ENCODE measurements at regions not wholly inside any gene's neighbourhood (a gene's known extent, or its start where the extent isn't known, plus 50 kb on each side); places are given as distances from the start of the nearest gene placed in this dataset.

GRCh38 chr6:66149132-66149531 lies 442.1 kb upstream of the EYS start:
- TF ChIP-seq CTCF (IDR thresholded peaks at IDR 0.05; ENCODE audit: insufficient read depth, low read depth, low read length): no peak
- Histone ChIP-seq H3K4me3 (ENCODE audit: low read depth, low read length) (no peak overlapping the region), H3K27me3 (ENCODE audit: control insufficient read depth, insufficient read depth, low read length) (no peaks in the 10 kb centered on the region), H3K36me3 (ENCODE audit: control insufficient read depth, insufficient read depth, low read length) (no peaks in the 10 kb centered on the region)
- POLR2A ChIA-PET: no interaction called here
- CTCF ChIA-PET: no interaction called here
- DNase-seq (ENCODE audit: low read depth): no peak

GRCh38 chr6:66145867-66146266 lies 438.8 kb upstream of the EYS start:
- Histone ChIP-seq H3K36me3 (ENCODE audit: control insufficient read depth, insufficient read depth, low read length) (no peaks in the 10 kb centered on the region), H3K4me3 (ENCODE audit: low read depth, low read length) (no peak overlapping the region), H3K27me3 (ENCODE audit: control insufficient read depth, insufficient read depth, low read length) (no peaks in the 10 kb centered on the region)
- ChIA-PET POLR2A (no interaction called here), CTCF (no interaction called here)
- TF ChIP-seq CTCF (IDR thresholded peaks at IDR 0.05; ENCODE audit: insufficient read depth, low read depth, low read length): no peak
- DNase-seq (ENCODE audit: low read depth): no peak

GRCh38 chr6:66134021-66134420 lies 427.0 kb upstream of the EYS start:
- no peak overlapping the region for H3K4me3 ChIP-seq (ENCODE audit: low read depth, low read length)
- TF ChIP-seq CTCF (IDR thresholded peaks at IDR 0.05; ENCODE audit: insufficient read depth, low read depth, low read length): no peak
- H3K27me3 ChIP-seq (ENCODE audit: control insufficient read depth, insufficient read depth, low read length): no peaks in the 10 kb centered on the region
- H3K36me3 ChIP-seq (ENCODE audit: control insufficient read depth, insufficient read depth, low read length): no peaks in the 10 kb centered on the region
- no peak for DNase-seq (ENCODE audit: low read depth)
- CTCF ChIA-PET: no interaction called here
- POLR2A ChIA-PET: no interaction called here

GRCh38 chr6:66128656-66129055 lies 421.6 kb upstream of the EYS start:
- Histone ChIP-seq H3K27me3 (ENCODE audit: control insufficient read depth, insufficient read depth, low read length) (no peaks in the 10 kb centered on the region), H3K4me3 (ENCODE audit: low read depth, low read length) (no peak overlapping the region), H3K36me3 (ENCODE audit: control insufficient read depth, insufficient read depth, low read length) (no peaks in the 10 kb centered on the region)
- no peak for DNase-seq (ENCODE audit: low read depth)
- ChIA-PET POLR2A (no interaction called here), CTCF (no interaction called here)
- TF ChIP-seq CTCF (IDR thresholded peaks at IDR 0.05; ENCODE audit: insufficient read depth, low read depth, low read length): no peak

- Histone ChIP-seq H3K36me3 (ENCODE audit: control insufficient read depth, insufficient read depth, low read length) (no peaks in the 10 kb centered on the region), H3K4me3 (ENCODE audit: low read depth, low read length) (no peak overlapping the region), H3K27me3 (ENCODE audit: control insufficient read depth, insufficient read depth, low read length) (no peaks in the 10 kb centered on the region)
- DNase-seq (ENCODE audit: low read depth): no peak
- TF ChIP-seq CTCF (IDR thresholded peaks at IDR 0.05; ENCODE audit: insufficient read depth, low read depth, low read length): no peak
- POLR2A ChIA-PET: no interaction called here
- CTCF ChIA-PET: no interaction called here
Measured at GRCh38 chr6:66128243-66128642, 421.2 kb upstream of the EYS start.
